ENCODE measurements at regions not wholly inside any gene's neighbourhood (a gene's known extent, or its start where the extent isn't known, plus 50 kb on each side); places are given as distances from the start of the nearest gene placed in this dataset.

GRCh38 chr3:95629802-95630201, 1184.6 kb upstream of the EPHA6 start:
- TF ChIP-seq ELF4 (IDR thresholded peaks at IDR 0.05) = no peak
- TF ChIP-seq SUZ12 (IDR thresholded peaks at IDR 0.05) = no peak
- no peak for TF ChIP-seq ARNT (IDR thresholded peaks at IDR 0.05)
- no peak for TF ChIP-seq ZNF384 (IDR thresholded peaks at IDR 0.05)
- TF ChIP-seq FOXA1 (IDR thresholded peaks at IDR 0.05) = no peak
- no peak for TF ChIP-seq FOXM1 (IDR thresholded peaks at IDR 0.05; ENCODE audit: borderline replicate concordance)
- TF ChIP-seq FOXK2 (IDR thresholded peaks at IDR 0.05) = no peak
